ENCODE measurements at regions not wholly inside any gene's neighbourhood (a gene's known extent, or its start where the extent isn't known, plus 50 kb on each side); places are given as distances from the start of the nearest gene placed in this dataset.

DNA sequence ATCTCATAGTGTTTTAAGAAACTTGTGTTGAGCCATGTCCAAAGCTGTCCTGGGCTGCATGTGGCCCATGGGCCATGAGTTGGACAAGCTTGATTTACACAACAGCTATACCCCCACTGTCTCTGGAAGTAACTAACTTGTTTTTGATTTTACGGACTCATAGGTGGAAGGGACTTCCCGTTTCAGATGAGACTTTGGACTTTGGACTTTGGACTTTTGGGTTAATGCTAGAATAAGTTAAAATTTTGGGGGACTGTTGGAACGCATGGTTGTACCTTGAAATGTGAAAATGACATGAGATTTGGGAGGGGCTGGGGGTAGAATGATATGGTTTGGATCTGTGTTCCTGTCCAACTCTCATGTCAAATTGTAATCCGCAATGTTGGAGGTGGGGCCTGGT is 52.6 kb upstream of the ZSWIM5 start:
- TF ChIP-seq, protein P1, sequence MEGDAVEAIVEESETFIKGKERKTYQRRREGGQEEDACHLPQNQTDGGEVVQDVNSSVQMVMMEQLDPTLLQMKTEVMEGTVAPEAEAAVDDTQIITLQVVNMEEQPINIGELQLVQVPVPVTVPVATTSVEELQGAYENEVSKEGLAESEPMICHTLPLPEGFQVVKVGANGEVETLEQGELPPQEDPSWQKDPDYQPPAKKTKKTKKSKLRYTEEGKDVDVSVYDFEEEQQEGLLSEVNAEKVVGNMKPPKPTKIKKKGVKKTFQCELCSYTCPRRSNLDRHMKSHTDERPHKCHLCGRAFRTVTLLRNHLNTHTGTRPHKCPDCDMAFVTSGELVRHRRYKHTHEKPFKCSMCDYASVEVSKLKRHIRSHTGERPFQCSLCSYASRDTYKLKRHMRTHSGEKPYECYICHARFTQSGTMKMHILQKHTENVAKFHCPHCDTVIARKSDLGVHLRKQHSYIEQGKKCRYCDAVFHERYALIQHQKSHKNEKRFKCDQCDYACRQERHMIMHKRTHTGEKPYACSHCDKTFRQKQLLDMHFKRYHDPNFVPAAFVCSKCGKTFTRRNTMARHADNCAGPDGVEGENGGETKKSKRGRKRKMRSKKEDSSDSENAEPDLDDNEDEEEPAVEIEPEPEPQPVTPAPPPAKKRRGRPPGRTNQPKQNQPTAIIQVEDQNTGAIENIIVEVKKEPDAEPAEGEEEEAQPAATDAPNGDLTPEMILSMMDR (IDR thresholded peaks at IDR 0.05) = no peak
- no peak for TF ChIP-seq POLR2A (IDR thresholded peaks at IDR 0.05)
